HCT116 (cell line): ENCODE measurements at regions not wholly inside any gene's neighbourhood (a gene's known extent, or its start where the extent isn't known, plus 50 kb on each side); places are given as distances from the start of the nearest gene placed in this dataset.

ENCODE experiments used
- CTCF ChIP-seq, 3 experiments: fragments of 200-600 bp in 1 of 3; sonication (generic) in 1 of 3; IDR thresholded peaks in 2 of 3; conservative IDR thresholded peaks in 1 of 3; 2 replicates each; pipeline ENCODE4 v1.5.1; 2012 to 2017; ENCODE audit warnings: low read depth in 2 of 3, low read length in 2 of 3, antibody characterized with exemption in 1 of 3, borderline replicate concordance in 1 of 3, control low read depth in 1 of 3, mild to moderate bottlenecking in 1 of 3, mixed read lengths in 1 of 3, mixed run types in 1 of 3, moderate library complexity in 1 of 3; ENCODE audit not compliant: insufficient read depth in 1 of 3
- EGR1 ChIP-seq: IDR thresholded peaks from 2 replicates; pipeline ENCODE4 v1.6.1; 2012; ENCODE audit warnings: low read depth
- EZH2phosphoT487 ChIP-seq: fragments of 200-600 bp; IDR thresholded peaks from 2 replicates; pipeline ENCODE4 v1.6.1; 2018; ENCODE audit warnings: antibody characterized with exemption, borderline replicate concordance
- MAX ChIP-seq: IDR thresholded peaks from 2 replicates; pipeline ENCODE4 v1.6.1; 2012
- POLR2AphosphoS5 ChIP-seq: IDR thresholded peaks from 2 replicates; pipeline ENCODE4 v1.6.1; 2011; ENCODE audit warnings: mild to moderate bottlenecking, low read depth, low read length, moderate library complexity
- RAD21 ChIP-seq: IDR thresholded peaks from 2 replicates; pipeline ENCODE4 v1.6.1; 2012; ENCODE audit warnings: low read depth, mild to moderate bottlenecking
- SIN3A ChIP-seq: IDR thresholded peaks from 2 replicates; pipeline ENCODE4 v1.6.1; 2012; ENCODE audit warnings: low read depth
- SRF ChIP-seq: IDR thresholded peaks from 2 replicates; pipeline ENCODE4 v1.6.1; 2012; ENCODE audit warnings: low read depth
- TCF7L2 ChIP-seq: IDR thresholded peaks from 2 replicates; pipeline ENCODE4 v1.7.0; 2011; ENCODE audit warnings: borderline replicate concordance, inconsistent platforms; ENCODE audit not compliant: insufficient read depth, insufficient read length; ENCODE audit errors: extremely low read depth

GRCh38 chr9:12212860-12213259 lies 480.3 kb upstream of the TYRP1 start:
- TF ChIP-seq EGR1, result no peak
- TF ChIP-seq EZH2phosphoT487, result no peak
- TF ChIP-seq CTCF (IDR thresholded peaks at IDR 0.05 in 2 of 3, conservative IDR thresholded peaks at IDR 0.05 in 1 of 3; ENCODE audit: borderline replicate concordance in 1 of 3, insufficient read depth in 1 of 3, low read depth in 2 of 3, low read length in 2 of 3), result no peak
- TF ChIP-seq SRF, result no peak
- TF ChIP-seq SIN3A, result no peak
- TF ChIP-seq TCF7L2, result no peak
- no peak for TF ChIP-seq POLR2AphosphoS5
- TF ChIP-seq MAX, result no peak
- no peak for TF ChIP-seq RAD21
